IgD-negative memory B cell (primary cell): ENCODE measurements at regions not wholly inside any gene's neighbourhood (a gene's known extent, or its start where the extent isn't known, plus 50 kb on each side); places are given as distances from the start of the nearest gene placed in this dataset.

Experiments used
- H3K27ac Mint-ChIP-seq, 3 donors: one replicate each; pipeline ENCODE4 v1.8.0; 2020 to 2022; ENCODE audit warnings: mild to moderate bottlenecking in 3 of 3, mixed read lengths in 3 of 3, moderate library complexity in 1 of 3
- H3K27me3 Mint-ChIP-seq: one replicate; pipeline ENCODE4 v1.8.0; 2021; ENCODE audit warnings: mixed read lengths
- H3K36me3 Mint-ChIP-seq: one replicate; pipeline ENCODE4 v1.8.0; 2020; ENCODE audit warnings: mild to moderate bottlenecking, mixed read lengths
- H3K4me1 Mint-ChIP-seq, 3 donors: one replicate each; pipeline ENCODE4 v1.8.0; 2020 to 2022; ENCODE audit warnings: mixed read lengths in 3 of 3, mild to moderate bottlenecking in 1 of 3
- H3K4me3 Mint-ChIP-seq, 4 donors: one replicate each; pipeline ENCODE4 v1.8.0; 2020 to 2022; ENCODE audit warnings: mild to moderate bottlenecking in 4 of 4, mixed read lengths in 4 of 4, moderate library complexity in 3 of 4
- H3K9me3 Mint-ChIP-seq, 3 donors: one replicate each; pipeline ENCODE4 v1.8.0; 2020 to 2021; ENCODE audit warnings: mixed read lengths in 3 of 3, mild to moderate bottlenecking in 1 of 3

- peak overlapping the region in 1 of 4 donors; percentile 61 for H3K4me3 Mint-ChIP-seq
- H3K9me3 Mint-ChIP-seq = peaks cover 0 to 2% (median 0%) of the 10 kb centered on the region in 3 donors
- no peaks in the 10 kb centered on the region for H3K27me3 Mint-ChIP-seq
- H3K27ac Mint-ChIP-seq = peak overlapping the region in 1 of 3 donors; percentile 36
- no peaks in the 10 kb centered on the region for H3K36me3 Mint-ChIP-seq
- H3K4me1 Mint-ChIP-seq = peaks cover 10 to 12% (median 11%) of the 10 kb centered on the region in 3 donors
Measured at GRCh38 chr3:36095238-36095637, 285.1 kb upstream of the STAC start.

GRCh38 chr3:36097209-36097608 lies 283.1 kb upstream of the STAC start:
- no peaks in the 10 kb centered on the region for H3K36me3 Mint-ChIP-seq
- H3K4me3 Mint-ChIP-seq = no peak overlapping the region
- no peaks in the 10 kb centered on the region for H3K27me3 Mint-ChIP-seq
- H3K4me1 Mint-ChIP-seq = peaks cover 10 to 12% (median 11%) of the 10 kb centered on the region in 3 donors
- peaks cover 0 to 2% (median 0%) of the 10 kb centered on the region in 3 donors for H3K9me3 Mint-ChIP-seq
- H3K27ac Mint-ChIP-seq = no peak overlapping the region

GRCh38 chr3:36114353-36114752 lies 266.0 kb upstream of the STAC start:
- Mint-ChIP-seq H3K36me3 (no peaks in the 10 kb centered on the region), H3K27ac (no peak overlapping the region), H3K4me3 (no peak overlapping the region), H3K27me3 (no peaks in the 10 kb centered on the region), H3K9me3 (no peaks in the 10 kb centered on the region), H3K4me1 (no peaks in the 10 kb centered on the region)

GRCh38 chr3:36124118-36124796 lies 256.0 kb upstream of the STAC start:
- H3K9me3 Mint-ChIP-seq = peaks cover 0 to 6% (median 2%) of the 10 kb centered on the region in 3 donors
- no peaks in the 10 kb centered on the region for H3K36me3 Mint-ChIP-seq
- H3K27ac Mint-ChIP-seq = no peak overlapping the region
- H3K27me3 Mint-ChIP-seq = no peaks in the 10 kb centered on the region
- no peaks in the 10 kb centered on the region for H3K4me1 Mint-ChIP-seq
- no peak overlapping the region for H3K4me3 Mint-ChIP-seq

GRCh38 chr3:36132214-36132613 lies 248.1 kb upstream of the STAC start:
- H3K4me1 Mint-ChIP-seq = no peaks in the 10 kb centered on the region
- peak overlapping the region in 1 of 4 donors; percentile 55 for H3K4me3 Mint-ChIP-seq
- H3K36me3 Mint-ChIP-seq = no peaks in the 10 kb centered on the region
- H3K27ac Mint-ChIP-seq = no peak overlapping the region
- H3K27me3 Mint-ChIP-seq = no peaks in the 10 kb centered on the region
- peaks cover 0 to 4% (median 0%) of the 10 kb centered on the region in 3 donors for H3K9me3 Mint-ChIP-seq

- Mint-ChIP-seq H3K36me3 (no peaks in the 10 kb centered on the region), H3K27me3 (no peaks in the 10 kb centered on the region), H3K27ac (no peak overlapping the region), H3K4me1 (no peaks in the 10 kb centered on the region), H3K4me3 (no peak overlapping the region), H3K9me3 (peaks cover 0 to 3% (median 0%) of the 10 kb centered on the region in 3 donors)
Measured at GRCh38 chr3:36135863-36136262, 244.4 kb upstream of the STAC start.

- H3K27me3 Mint-ChIP-seq = no peaks in the 10 kb centered on the region
- no peaks in the 10 kb centered on the region for H3K4me1 Mint-ChIP-seq
- no peak overlapping the region for H3K4me3 Mint-ChIP-seq
- no peak overlapping the region for H3K27ac Mint-ChIP-seq
- H3K36me3 Mint-ChIP-seq = no peaks in the 10 kb centered on the region
- no peaks in the 10 kb centered on the region for H3K9me3 Mint-ChIP-seq
Measured at GRCh38 chr3:36142746-36143145, 237.6 kb upstream of the STAC start.

GRCh38 chr3:36146404-36146803 lies 233.9 kb upstream of the STAC start:
- H3K36me3 Mint-ChIP-seq = peaks cover 2% of the 10 kb centered on the region
- H3K4me3 Mint-ChIP-seq = peak overlapping the region in 1 of 4 donors; percentile 9
- no peaks in the 10 kb centered on the region for H3K4me1 Mint-ChIP-seq
- no peak overlapping the region for H3K27ac Mint-ChIP-seq
- peaks cover 2% of the 10 kb centered on the region for H3K27me3 Mint-ChIP-seq
- no peaks in the 10 kb centered on the region for H3K9me3 Mint-ChIP-seq

GRCh38 chr3:36147934-36148558 lies 232.3 kb upstream of the STAC start:
- Mint-ChIP-seq H3K27ac (no peak overlapping the region), H3K27me3 (peaks cover 2% of the 10 kb centered on the region), H3K36me3 (peaks cover 2% of the 10 kb centered on the region), H3K4me3 (no peak overlapping the region), H3K9me3 (no peaks in the 10 kb centered on the region), H3K4me1 (no peaks in the 10 kb centered on the region)

GRCh38 chr3:36149447-36149865 lies 230.8 kb upstream of the STAC start:
- Mint-ChIP-seq H3K27ac (no peak overlapping the region), H3K27me3 (peaks cover 2% of the 10 kb centered on the region), H3K36me3 (peaks cover 2% of the 10 kb centered on the region), H3K4me1 (no peaks in the 10 kb centered on the region), H3K9me3 (no peaks in the 10 kb centered on the region), H3K4me3 (no peak overlapping the region)

- H3K9me3 Mint-ChIP-seq = peaks cover 0 to 4% (median 0%) of the 10 kb centered on the region in 3 donors
- no peaks in the 10 kb centered on the region for H3K4me1 Mint-ChIP-seq
- no peaks in the 10 kb centered on the region for H3K36me3 Mint-ChIP-seq
- H3K4me3 Mint-ChIP-seq = no peak overlapping the region
- H3K27ac Mint-ChIP-seq = no peak overlapping the region
- peaks cover 3% of the 10 kb centered on the region for H3K27me3 Mint-ChIP-seq
Measured at GRCh38 chr3:36155515-36155914, 224.8 kb upstream of the STAC start.

- no peaks in the 10 kb centered on the region for H3K36me3 Mint-ChIP-seq
- H3K27ac Mint-ChIP-seq = no peak overlapping the region
- H3K9me3 Mint-ChIP-seq = peaks cover 0 to 2% (median 0%) of the 10 kb centered on the region in 3 donors
- H3K27me3 Mint-ChIP-seq = no peaks in the 10 kb centered on the region
- no peak overlapping the region for H3K4me3 Mint-ChIP-seq
- no peaks in the 10 kb centered on the region for H3K4me1 Mint-ChIP-seq
Measured at GRCh38 chr3:36164400-36164799, 215.9 kb upstream of the STAC start.

GRCh38 chr3:36165509-36166290 lies 214.6 kb upstream of the STAC start:
- no peak overlapping the region for H3K27ac Mint-ChIP-seq
- H3K27me3 Mint-ChIP-seq = no peaks in the 10 kb centered on the region
- no peak overlapping the region for H3K4me3 Mint-ChIP-seq
- no peaks in the 10 kb centered on the region for H3K4me1 Mint-ChIP-seq
- H3K36me3 Mint-ChIP-seq = no peaks in the 10 kb centered on the region
- H3K9me3 Mint-ChIP-seq = peaks cover 0 to 2% (median 0%) of the 10 kb centered on the region in 3 donors

- H3K36me3 Mint-ChIP-seq = no peaks in the 10 kb centered on the region
- no peaks in the 10 kb centered on the region for H3K4me1 Mint-ChIP-seq
- no peak overlapping the region for H3K27ac Mint-ChIP-seq
- H3K4me3 Mint-ChIP-seq = peak overlapping the region in 1 of 4 donors; percentile 17
- peaks cover 0 to 2% (median 0%) of the 10 kb centered on the region in 3 donors for H3K9me3 Mint-ChIP-seq
- no peaks in the 10 kb centered on the region for H3K27me3 Mint-ChIP-seq
Measured at GRCh38 chr3:36166477-36166876, 213.8 kb upstream of the STAC start.

GRCh38 chr3:36172699-36173098 lies 207.6 kb upstream of the STAC start:
- Mint-ChIP-seq H3K27ac (no peak overlapping the region), H3K4me1 (no peaks in the 10 kb centered on the region), H3K27me3 (no peaks in the 10 kb centered on the region), H3K9me3 (peaks cover 0 to 2% (median 0%) of the 10 kb centered on the region in 3 donors), H3K36me3 (no peaks in the 10 kb centered on the region), H3K4me3 (no peak overlapping the region)
